CD14-positive monocyte (primary cell): ENCODE measurements at regions not wholly inside any gene's neighbourhood (a gene's known extent, or its start where the extent isn't known, plus 50 kb on each side); places are given as distances from the start of the nearest gene placed in this dataset.

Experiments used
- DNase-seq, 3 donors: peaks; one replicate each; pipeline ENCODE4 v3.0.0-alpha.2; 2011 to 2022
- H2AFZ ChIP-seq: 2 replicates; pipeline ENCODE4 v1.6.0; 2012; ENCODE audit warnings: mild to moderate bottlenecking, low read depth, low read length, inconsistent platforms; ENCODE audit not compliant: insufficient read depth, poor library complexity, severe bottlenecking
- H3K27ac ChIP-seq, 2 donors: 1 replicate in 1 of 2; 2 replicates in 1 of 2; pipeline ENCODE4 v1.5.1; 2012 to 2013; ENCODE audit warnings: low read length in 2 of 2, control low read depth in 1 of 2, inconsistent platforms in 1 of 2, low read depth in 1 of 2, mild to moderate bottlenecking in 1 of 2
- H3K27me3 ChIP-seq, 2 donors: one replicate each; pipeline versions ENCODE4 v1.6.0 to v1.6.1; 2011 to 2013; ENCODE audit warnings: low read length in 2 of 2; ENCODE audit not compliant: control insufficient read depth in 2 of 2, insufficient read depth in 2 of 2
- H3K36me3 ChIP-seq, 2 donors: replicated peaks in 1 of 2; 1 replicate in 1 of 2; 2 replicates in 1 of 2; pipeline versions ENCODE4 v1.5.1 to v1.6.1; 2012 to 2013; ENCODE audit warnings: low read length in 2 of 2, control low read depth in 1 of 2, inconsistent platforms in 1 of 2, mild to moderate bottlenecking in 1 of 2; ENCODE audit not compliant: insufficient read depth in 2 of 2, control insufficient read depth in 1 of 2
- H3K4me1 ChIP-seq, 2 donors: 1 replicate in 1 of 2; 2 replicates in 1 of 2; pipeline versions ENCODE4 v1.5.1 to v1.6.1; 2012 to 2013; ENCODE audit warnings: low read length in 2 of 2, control low read depth in 1 of 2, inconsistent platforms in 1 of 2, mild to moderate bottlenecking in 1 of 2, moderate library complexity in 1 of 2; ENCODE audit not compliant: insufficient read depth in 2 of 2, control insufficient read depth in 1 of 2
- H3K4me2 ChIP-seq: replicated peaks from 2 replicates; pipeline ENCODE3; 2012; ENCODE audit warnings: low read length, moderate library complexity, mild to moderate bottlenecking; ENCODE audit not compliant: poor library complexity, severe bottlenecking; ENCODE audit errors: extremely low read depth
- H3K4me3 ChIP-seq, 3 experiments: fragments of 200-600 bp in 1 of 3; sonication (generic) in 1 of 3; replicated peaks in 1 of 3; 1 replicate in 2 of 3; 2 replicates in 1 of 3; pipeline ENCODE4 v1.5.1; 2011 to 2013; ENCODE audit warnings: low read length in 3 of 3, mild to moderate bottlenecking in 3 of 3, control low read depth in 2 of 3, low read depth in 2 of 3, inconsistent platforms in 1 of 3, moderate library complexity in 1 of 3
- H3K79me2 ChIP-seq: 2 replicates; pipeline ENCODE4 v1.6.0; 2012; ENCODE audit warnings: mild to moderate bottlenecking, control low read depth, inconsistent platforms, low read length, moderate library complexity; ENCODE audit not compliant: insufficient read depth
- H3K9ac ChIP-seq: 2 replicates; pipeline ENCODE4 v1.6.0; 2017; ENCODE audit warnings: low read length, mild to moderate bottlenecking; ENCODE audit not compliant: insufficient read depth, poor library complexity, severe bottlenecking
- H3K9me3 ChIP-seq, 2 donors: replicated peaks in 1 of 2; 1 replicate in 1 of 2; 2 replicates in 1 of 2; pipeline versions ENCODE4 v1.5.1 to v1.6.1; 2012 to 2013; ENCODE audit warnings: low read length in 2 of 2, control low read depth in 1 of 2; ENCODE audit not compliant: control insufficient read depth in 1 of 2, insufficient read depth in 1 of 2
- H4K20me1 ChIP-seq: 2 replicates; pipeline ENCODE4 v1.6.0; 2012; ENCODE audit warnings: mild to moderate bottlenecking, low read length, control low read depth, moderate library complexity; ENCODE audit not compliant: insufficient read depth
- H3K27ac Mint-ChIP-seq, 7 donors: one replicate each; pipeline ENCODE4 v1.8.0; 2020; ENCODE audit warnings: mild to moderate bottlenecking in 7 of 7, mixed read lengths in 7 of 7, moderate library complexity in 6 of 7, inconsistent platforms in 2 of 7
- H3K27me3 Mint-ChIP-seq, 3 donors: one replicate each; pipeline ENCODE4 v1.8.0; 2021 to 2022; ENCODE audit warnings: low read depth in 3 of 3, mild to moderate bottlenecking in 3 of 3, mixed read lengths in 3 of 3, moderate library complexity in 3 of 3, inconsistent platforms in 1 of 3
- H3K36me3 Mint-ChIP-seq, 2 donors: one replicate each; pipeline ENCODE4 v1.8.0; 2020; ENCODE audit warnings: mixed read lengths in 2 of 2, inconsistent platforms in 1 of 2, mild to moderate bottlenecking in 1 of 2
- H3K4me1 Mint-ChIP-seq: one replicate; pipeline ENCODE4 v1.8.0; 2020; ENCODE audit warnings: mild to moderate bottlenecking, mixed read lengths
- H3K4me3 Mint-ChIP-seq, 2 donors: one replicate each; pipeline ENCODE4 v1.8.0; 2020; ENCODE audit warnings: mild to moderate bottlenecking in 2 of 2, mixed read lengths in 2 of 2, moderate library complexity in 1 of 2
- H3K9me3 Mint-ChIP-seq, 7 donors: one replicate each; pipeline ENCODE4 v1.8.0; 2020 to 2022; ENCODE audit warnings: mixed read lengths in 7 of 7, mild to moderate bottlenecking in 6 of 7, moderate library complexity in 6 of 7, inconsistent platforms in 2 of 7
- WGBS: methylation state at CpG from one replicate; pipeline ENCODE4 v1.1.5; 2013; ENCODE audit warnings: missing lambda C conversion rate; ENCODE audit not compliant: insufficient coverage; 5-methylcytosine and 5-hydroxymethylcytosine counted together
- intact Hi-C, 2 donors: fragments of 100-400 bp; cut with micrococcal nuclease; formaldehyde crosslinking; loops; one replicate each; pipeline versions ENCODE4 v1.15.0 to v1.15.1; 2023
- TF ChIP-seq, protein P1 (sequence below): fragments of 200-600 bp; IDR thresholded peaks from one replicate; pipeline ENCODE4 v1.8.0; 2022; ENCODE audit warnings: antibody characterized with exemption, mild to moderate bottlenecking

DNA sequence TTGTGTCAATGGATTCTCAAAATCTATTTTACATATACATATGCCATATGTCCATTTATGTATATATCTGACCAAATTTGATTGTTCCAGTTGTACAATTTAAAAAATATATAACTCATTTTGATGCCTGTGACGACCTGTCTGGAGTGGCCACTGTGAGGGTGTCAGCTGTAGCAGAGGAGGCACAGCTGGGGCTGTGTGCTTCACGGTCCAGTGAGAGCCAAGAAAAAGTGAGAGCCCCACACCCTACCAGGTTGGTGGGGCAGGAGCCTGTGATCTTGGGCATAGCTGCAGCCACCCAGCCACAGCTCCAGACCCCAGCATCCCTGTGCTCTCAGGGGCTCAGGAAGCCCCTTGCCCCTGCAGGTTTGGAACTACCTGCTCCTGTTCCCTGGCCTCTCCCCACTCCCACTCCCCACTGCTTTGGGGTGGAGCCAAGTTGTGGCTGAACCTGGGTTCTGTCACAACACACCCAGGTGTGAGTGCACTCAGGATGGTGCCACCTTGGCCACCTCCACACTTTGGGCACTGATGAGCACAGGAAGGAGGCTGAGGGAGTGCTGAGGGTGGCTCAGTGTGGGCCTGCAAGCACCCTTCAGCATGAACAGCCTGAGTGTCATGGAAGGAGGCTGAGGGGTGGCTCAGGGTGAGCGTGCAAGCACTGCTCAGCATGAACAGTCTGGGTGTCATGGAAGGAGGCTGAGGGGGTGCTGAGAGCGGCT, 161.1 kb upstream of the ROBO1 start:
- peaks cover 10 to 19% of the 10 kb centered on the region in 2 donors for H3K9me3 ChIP-seq
- Mint-ChIP-seq H3K9me3 (peaks cover 0 to 5% (median 2%) of the 10 kb centered on the region in 7 donors), H3K27me3 (peaks cover 0 to 1% (median 0%) of the 10 kb centered on the region in 3 donors), H3K4me1 (no peaks in the 10 kb centered on the region), H3K27ac (no peak overlapping the region), H3K36me3 (no peaks in the 10 kb centered on the region), H3K4me3 (no peak overlapping the region)
- DNase-seq: no peak
- H3K27ac ChIP-seq: no peak overlapping the region
- intact Hi-C loops: no loop called here
- TF ChIP-seq, protein P1, sequence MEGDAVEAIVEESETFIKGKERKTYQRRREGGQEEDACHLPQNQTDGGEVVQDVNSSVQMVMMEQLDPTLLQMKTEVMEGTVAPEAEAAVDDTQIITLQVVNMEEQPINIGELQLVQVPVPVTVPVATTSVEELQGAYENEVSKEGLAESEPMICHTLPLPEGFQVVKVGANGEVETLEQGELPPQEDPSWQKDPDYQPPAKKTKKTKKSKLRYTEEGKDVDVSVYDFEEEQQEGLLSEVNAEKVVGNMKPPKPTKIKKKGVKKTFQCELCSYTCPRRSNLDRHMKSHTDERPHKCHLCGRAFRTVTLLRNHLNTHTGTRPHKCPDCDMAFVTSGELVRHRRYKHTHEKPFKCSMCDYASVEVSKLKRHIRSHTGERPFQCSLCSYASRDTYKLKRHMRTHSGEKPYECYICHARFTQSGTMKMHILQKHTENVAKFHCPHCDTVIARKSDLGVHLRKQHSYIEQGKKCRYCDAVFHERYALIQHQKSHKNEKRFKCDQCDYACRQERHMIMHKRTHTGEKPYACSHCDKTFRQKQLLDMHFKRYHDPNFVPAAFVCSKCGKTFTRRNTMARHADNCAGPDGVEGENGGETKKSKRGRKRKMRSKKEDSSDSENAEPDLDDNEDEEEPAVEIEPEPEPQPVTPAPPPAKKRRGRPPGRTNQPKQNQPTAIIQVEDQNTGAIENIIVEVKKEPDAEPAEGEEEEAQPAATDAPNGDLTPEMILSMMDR: no peak
- H3K27me3 ChIP-seq: no peaks in the 10 kb centered on the region
- H3K4me3 ChIP-seq: no peak overlapping the region
- H3K9ac ChIP-seq: no peak overlapping the region
- H2AFZ ChIP-seq: no peak overlapping the region
- 100% methylated on average over 2 of the region's 4 CpGs for whole genome bisulfite sequencing
- H3K4me1 ChIP-seq: no peaks in the 10 kb centered on the region
- no peaks in the 10 kb centered on the region for H3K36me3 ChIP-seq
- no peaks in the 10 kb centered on the region for H4K20me1 ChIP-seq
- H3K79me2 ChIP-seq: no peaks in the 10 kb centered on the region
- H3K4me2 ChIP-seq: no peak overlapping the region

- H3K4me3 Mint-ChIP-seq: no peak overlapping the region
- no peaks in the 10 kb centered on the region for H3K4me1 ChIP-seq
- no peak overlapping the region for H3K4me2 ChIP-seq
- no peaks in the 10 kb centered on the region for H3K36me3 ChIP-seq
- no peak for DNase-seq
- H3K4me1 Mint-ChIP-seq: no peaks in the 10 kb centered on the region
- no peak overlapping the region for H3K9ac ChIP-seq
- H3K27ac ChIP-seq: no peak overlapping the region
- H3K27me3 Mint-ChIP-seq: peaks cover 0 to 1% (median 0%) of the 10 kb centered on the region in 3 donors
- H4K20me1 ChIP-seq: no peaks in the 10 kb centered on the region
- no peak overlapping the region for H2AFZ ChIP-seq
- H3K36me3 Mint-ChIP-seq: no peaks in the 10 kb centered on the region
- no peak overlapping the region for H3K27ac Mint-ChIP-seq
- no peaks in the 10 kb centered on the region for H3K79me2 ChIP-seq
- intact Hi-C loops: no loop called here
- H3K4me3 ChIP-seq: no peak overlapping the region
- H3K9me3 ChIP-seq: peaks cover 10 to 19% of the 10 kb centered on the region in 2 donors
- H3K9me3 Mint-ChIP-seq: peaks cover 0 to 5% (median 2%) of the 10 kb centered on the region in 7 donors
- H3K27me3 ChIP-seq: no peaks in the 10 kb centered on the region
- TF ChIP-seq, protein P1: no peak
- 80% methylated on average over 1 of the region's 3 CpGs for WGBS
Observed at GRCh38 chr3:79926522-79926921, 158.7 kb upstream of the ROBO1 start.
